H1 (cell line): ENCODE measurements at regions not wholly inside any gene's neighbourhood (a gene's known extent, or its start where the extent isn't known, plus 50 kb on each side); places are given as distances from the start of the nearest gene placed in this dataset.

Source experiments
- CTCF ChIA-PET: fragments of 300-600 bp; sonication (Branson Sonifier 250); formaldehyde crosslinking; loops from one replicate; lab custom pipeline; 2021; ENCODE audit not compliant: partially characterized antibody; lab: Charles Lee
- POLR2A ChIA-PET: fragments of 300-600 bp; sonication (Branson Sonifier 250); formaldehyde crosslinking; loops from one replicate; lab custom pipeline; 2021; ENCODE audit warnings: inconsistent platforms; ENCODE audit not compliant: partially characterized antibody; lab: Charles Lee
- DNase-seq, 2 experiments: peaks; one replicate each; pipeline versions ENCODE4 v3.0.0 to v3.0.0-alpha.2; 2010 to 2022; ENCODE audit warnings: low spot score in 2 of 2, low read depth in 1 of 2, mixed read lengths in 1 of 2
- FAIRE-seq: peaks from 2 replicates; lab custom pipeline; 2011; peaks lifted over from hg19 to GRCh38; lab: Jason Lieb, UNC
- H2AFZ ChIP-seq: 2 replicates; pipeline ENCODE4 v1.8.1; 2012; ENCODE audit warnings: low read length, inconsistent platforms
- H2AK5ac ChIP-seq: 2 replicates; pipeline ENCODE4 v1.6.1; 2013; ENCODE audit warnings: low read depth, low read length
- H2BK120ac ChIP-seq: replicated peaks from 2 replicates; pipeline ENCODE3; 2013; ENCODE audit warnings: low read depth, low read length, inconsistent platforms
- H2BK12ac ChIP-seq: 2 replicates; pipeline ENCODE4 v1.6.1; 2013; ENCODE audit warnings: low read depth, low read length
- H2BK15ac ChIP-seq: 2 replicates; pipeline ENCODE4 v1.6.1; 2013; ENCODE audit warnings: low read length
- H2BK20ac ChIP-seq: 2 replicates; pipeline ENCODE4 v1.6.1; 2013; ENCODE audit warnings: low read length
- H2BK5ac ChIP-seq: 2 replicates; pipeline ENCODE4 v1.6.1; 2013; ENCODE audit warnings: low read depth, low read length
- H3K14ac ChIP-seq: 2 replicates; pipeline ENCODE4 v1.6.1; 2013; ENCODE audit warnings: inconsistent platforms; ENCODE audit not compliant: insufficient read length
- H3K18ac ChIP-seq: 2 replicates; pipeline ENCODE4 v1.6.1; 2013; ENCODE audit warnings: low read length; ENCODE audit errors: extremely low read depth
- H3K23ac ChIP-seq: 2 replicates; pipeline ENCODE4 v1.6.1; 2013; ENCODE audit warnings: inconsistent platforms; ENCODE audit not compliant: insufficient read length
- H3K23me2 ChIP-seq: 2 replicates; pipeline ENCODE4 v1.6.1; 2013; ENCODE audit warnings: low read depth, low read length
- H3K27ac ChIP-seq: 2 replicates; pipeline ENCODE4 v1.6.1; 2011; ENCODE audit warnings: low read depth, low read length, inconsistent platforms
- H3K27me3 ChIP-seq, 4 experiments: replicated peaks in 1 of 4; 1 replicate in 1 of 4; 2 replicates in 3 of 4; pipeline versions ENCODE4 v1.6.1 to v1.8.1; 2011 to 2013; ENCODE audit warnings: low read length in 3 of 4, mild to moderate bottlenecking in 3 of 4, inconsistent platforms in 2 of 4, mixed read lengths in 2 of 4, moderate library complexity in 1 of 4; ENCODE audit not compliant: control insufficient read depth in 3 of 4, insufficient read depth in 3 of 4; ENCODE audit errors: extremely low read depth in 1 of 4
- H3K36me3 ChIP-seq, 4 experiments: 2 replicates each; pipeline versions ENCODE4 v1.6.1 to v1.8.1; 2011 to 2013; ENCODE audit warnings: mild to moderate bottlenecking in 4 of 4, low read length in 3 of 4, moderate library complexity in 2 of 4, control low read depth in 1 of 4, inconsistent platforms in 1 of 4; ENCODE audit not compliant: insufficient read depth in 4 of 4, control insufficient read depth in 2 of 4
- H3K4ac ChIP-seq: replicated peaks from 2 replicates; pipeline ENCODE3; 2013; ENCODE audit warnings: low read length, low read depth, mixed read lengths, inconsistent platforms; ENCODE audit not compliant: insufficient read length
- H3K4me1 ChIP-seq, 4 experiments: replicated peaks in 1 of 4; 1 replicate in 1 of 4; 2 replicates in 3 of 4; pipeline versions ENCODE4 v1.6.1 to v1.8.1; 2011 to 2013; ENCODE audit warnings: low read length in 3 of 4, inconsistent platforms in 2 of 4, mixed read lengths in 1 of 4; ENCODE audit not compliant: insufficient read depth in 4 of 4, control insufficient read depth in 3 of 4
- H3K4me2 ChIP-seq, 2 experiments: 2 replicates each; pipeline versions ENCODE4 v1.6.1 to v1.8.1; 2011 to 2013; ENCODE audit warnings: low read depth in 2 of 2, low read length in 2 of 2, control low read depth in 1 of 2, inconsistent platforms in 1 of 2, mild to moderate bottlenecking in 1 of 2; ENCODE audit not compliant: insufficient read depth in 1 of 2
- H3K4me3 ChIP-seq, 4 experiments: fragments of 200-600, 300-600 bp in 1 of 4; sonication (generic), shearing (Covaris generic), sonication (Bioruptor Twin) in 1 of 4; 2 replicates each; pipeline versions ENCODE4 v1.5.1 to v1.8.1; 2011 to 2016; ENCODE audit warnings: low read length in 4 of 4, low read depth in 3 of 4, control low read depth in 2 of 4, inconsistent platforms in 2 of 4, mild to moderate bottlenecking in 2 of 4, mixed read lengths in 1 of 4, moderate library complexity in 1 of 4; ENCODE audit not compliant: insufficient read depth in 2 of 4; ENCODE audit errors: extremely low read depth in 1 of 4
- H3K56ac ChIP-seq: replicated peaks from 2 replicates; pipeline ENCODE3; 2013; ENCODE audit warnings: low read depth, mild to moderate bottlenecking, mixed read lengths, low read length, inconsistent platforms; ENCODE audit not compliant: insufficient read length
- H3K79me1 ChIP-seq: 2 replicates; pipeline ENCODE4 v1.6.1; 2013; ENCODE audit warnings: low read depth, low read length, control low read depth
- H3K79me2 ChIP-seq, 2 experiments: 2 replicates each; pipeline versions ENCODE4 v1.6.1 to v1.8.1; 2012 to 2013; ENCODE audit warnings: low read length in 2 of 2, mild to moderate bottlenecking in 2 of 2, inconsistent platforms in 1 of 2; ENCODE audit not compliant: insufficient read depth in 2 of 2, control insufficient read depth in 1 of 2
- H3K9ac ChIP-seq, 4 experiments: replicated peaks in 1 of 4; 1 replicate in 1 of 4; 2 replicates in 3 of 4; pipeline versions ENCODE4 v1.6.1 to v1.8.1; 2011 to 2013; ENCODE audit warnings: low read depth in 3 of 4, low read length in 3 of 4, control low read depth in 2 of 4, mild to moderate bottlenecking in 2 of 4, moderate library complexity in 2 of 4, inconsistent platforms in 1 of 4; ENCODE audit errors: extremely low read depth in 1 of 4
- H3K9me3 ChIP-seq, 2 experiments: 2 replicates each; pipeline versions ENCODE4 v1.6.1 to v1.8.1; 2012 to 2013; ENCODE audit warnings: mild to moderate bottlenecking in 2 of 2, moderate library complexity in 2 of 2, control low read depth in 1 of 2, inconsistent platforms in 1 of 2, low read depth in 1 of 2, low read length in 1 of 2, mixed read lengths in 1 of 2; ENCODE audit not compliant: insufficient read depth in 2 of 2
- H4K20me1 ChIP-seq, 2 experiments: replicated peaks in 1 of 2; 2 replicates each; pipeline versions ENCODE3 to v1.8.1; 2011 to 2013; ENCODE audit warnings: inconsistent platforms in 2 of 2, low read length in 2 of 2, mild to moderate bottlenecking in 1 of 2; ENCODE audit not compliant: insufficient read depth in 2 of 2, control insufficient read depth in 1 of 2
- H4K5ac ChIP-seq: 2 replicates; pipeline ENCODE4 v1.6.1; 2013; ENCODE audit warnings: low read length, low read depth, mixed read lengths, inconsistent platforms; ENCODE audit not compliant: insufficient read length
- H4K8ac ChIP-seq: 2 replicates; pipeline ENCODE4 v1.8.0; 2013; ENCODE audit warnings: mild to moderate bottlenecking, moderate library complexity, low read length, inconsistent platforms; ENCODE audit not compliant: insufficient read depth; ENCODE audit errors: extremely low read depth
- H4K91ac ChIP-seq: replicated peaks from 2 replicates; pipeline ENCODE3; 2013; ENCODE audit warnings: low read length, mixed read lengths, inconsistent platforms; ENCODE audit not compliant: insufficient read length
- CREB1 ChIP-seq: IDR thresholded peaks from 2 replicates; pipeline ENCODE4 v1.6.1; 2012; ENCODE audit warnings: inconsistent platforms
- POLR2A ChIP-seq, 2 experiments: IDR thresholded peaks; 1 replicate in 1 of 2; 2 replicates in 1 of 2; pipeline ENCODE4 v1.6.1; 2011; ENCODE audit warnings: low read depth in 2 of 2, low read length in 2 of 2, mild to moderate bottlenecking in 2 of 2; ENCODE audit errors: control extremely low read depth in 1 of 2
- RAD21 ChIP-seq, 2 experiments: IDR thresholded peaks in 1 of 2; conservative IDR thresholded peaks in 1 of 2; 2 replicates each; pipeline ENCODE4 v1.6.1; 2011; ENCODE audit warnings: low read depth in 2 of 2, low read length in 2 of 2, improper control_type of control experiment in 1 of 2, inconsistent platforms in 1 of 2, mild to moderate bottlenecking in 1 of 2, moderate library complexity in 1 of 2
- RXRA ChIP-seq: IDR thresholded peaks from 2 replicates; pipeline ENCODE4 v1.6.1; 2011; ENCODE audit warnings: low read depth, mild to moderate bottlenecking, low read length, moderate library complexity; ENCODE audit not compliant: insufficient read depth
- WGBS, 2 experiments: shearing (Covaris generic) in 1 of 2; methylation state at CpG; one replicate each; pipeline versions ENCODE4 v1.1.6 to v1.1.7; 2013 to 2015; ENCODE audit warnings: low lambda C conversion rate in 2 of 2, mixed read lengths in 2 of 2, inconsistent platforms in 1 of 2, low coverage in 1 of 2, missing lambda C conversion rate in 1 of 2; ENCODE audit not compliant: insufficient replicate concordance in 2 of 2, insufficient coverage in 1 of 2, insufficient read length in 1 of 2; ENCODE audit errors: extremely low coverage in 1 of 2, missing lambda C conversion rate in 1 of 2; 5-methylcytosine and 5-hydroxymethylcytosine counted together

- H2AFZ ChIP-seq: no peak overlapping the region
- H4K91ac ChIP-seq: no peak overlapping the region
- no peaks in the 10 kb centered on the region for H3K4me1 ChIP-seq
- no peaks in the 10 kb centered on the region for H4K20me1 ChIP-seq
- no peaks in the 10 kb centered on the region for H3K23me2 ChIP-seq
- no peaks in the 10 kb centered on the region for H3K9me3 ChIP-seq
- H3K4me2 ChIP-seq: no peak overlapping the region
- H3K9ac ChIP-seq: no peak overlapping the region
- no peaks in the 10 kb centered on the region for H3K79me2 ChIP-seq
- no peak overlapping the region for H3K14ac ChIP-seq
- ChIA-PET POLR2A (interaction anchor here (0.6 kb wide), 1 partner anchor 132 kb away, joined by 3 read pairs; no protein-coding TSS in a partner anchor), CTCF (interaction anchor here (1.0 to 1.4 kb wide), 3 partner anchors 16 to 130 kb away, joined by 3 read pairs; no protein-coding TSS in a partner anchor)
- 92% methylated on average over 10 of the region's 10 CpGs; no CpG with 5 or more reads in 1 of the 2 experiments for WGBS, 2 experiments
- H2BK12ac ChIP-seq: no peak overlapping the region
- no peaks in the 10 kb centered on the region for H3K79me1 ChIP-seq
- H3K23ac ChIP-seq: no peak overlapping the region
- no peaks in the 10 kb centered on the region for H3K36me3 ChIP-seq
- no peak overlapping the region for H3K56ac ChIP-seq
- H3K18ac ChIP-seq: no peak overlapping the region
- H2BK5ac ChIP-seq: no peak overlapping the region
- H3K27ac ChIP-seq: no peak overlapping the region
- no peak overlapping the region for H2BK15ac ChIP-seq
- H4K5ac ChIP-seq: no peak overlapping the region
- FAIRE-seq: no peak
- no peak for DNase-seq
- H3K4me3 ChIP-seq: no peak overlapping the region
- no peaks in the 10 kb centered on the region for H3K27me3 ChIP-seq
- no peak overlapping the region for H2AK5ac ChIP-seq
- no peak overlapping the region for H2BK20ac ChIP-seq
- H2BK120ac ChIP-seq: no peak overlapping the region
- H4K8ac ChIP-seq: no peak overlapping the region
- H3K4ac ChIP-seq: no peak overlapping the region
- TF ChIP-seq CREB1 (no peak), RAD21 (IDR thresholded peaks at IDR 0.05 in 1 of 2, conservative IDR thresholded peaks at IDR 0.05 in 1 of 2; ENCODE audit: low read depth in 2 of 2, low read length in 2 of 2) (no peak), POLR2A (IDR thresholded peaks at IDR 0.05; ENCODE audit: control extremely low read depth in 1 of 2, low read depth in 2 of 2, low read length in 2 of 2) (no peak), RXRA (no peak)
Observed at GRCh38 chr13:73286942-73287620, 228.3 kb downstream of the KLF5 start.
